A549 (cell line): ENCODE measurements at regions not wholly inside any gene's neighbourhood (a gene's known extent, or its start where the extent isn't known, plus 50 kb on each side); places are given as distances from the start of the nearest gene placed in this dataset.

ENCODE experiments used
- ATAC-seq, 2 experiments: fragments of 200-7000 bp in 1 of 2; fragments of >200 bp in 1 of 2; cut with Nextera tagmentation in 1 of 2; cut with Tn5 transposase in 1 of 2; 3 replicates each; pipeline versions ENCODE4 v1.8.0 to v1.9.1; 2018 to 2020; ENCODE audit warnings: mild to moderate bottlenecking in 1 of 2, moderate library complexity in 1 of 2
- CTCF ChIA-PET: fragments of 300-600 bp; sonication (Branson Sonifier 250); formaldehyde crosslinking; extraction: SDS; loops from one replicate; lab custom pipeline; 2021; ENCODE audit warnings: antibody characterized with exemption, inconsistent platforms; lab: Yijun Ruan, JAX
- POLR2A ChIA-PET: fragments of 350-600 bp; formaldehyde crosslinking; extraction: SDS; loops from one replicate; lab custom pipeline; 2021; ENCODE audit warnings: antibody characterized with exemption, inconsistent platforms; lab: Yijun Ruan, JAX
- DNase-seq, 2 experiments: peaks; one replicate each; pipeline versions ENCODE4 v3.0.0 to v3.0.0-alpha.2; 2011 to 2016; ENCODE audit warnings: low read depth in 1 of 2, low spot score in 1 of 2
- FAIRE-seq: peaks from 2 replicates; lab custom pipeline; 2011; peaks lifted over from hg19 to GRCh38; lab: Jason Lieb, UNC
- H3K27ac ChIP-seq, 2 experiments: fragments of >200 bp; sonication (Bioruptor Twin); formaldehyde crosslinking; 3 replicates each; pipeline ENCODE4 v1.5.1; 2016 to 2017
- H3K4me1 ChIP-seq: fragments of >200 bp; sonication (Bioruptor Twin); formaldehyde crosslinking; 3 replicates; pipeline ENCODE4 v1.6.1; 2016
- H3K4me2 ChIP-seq: fragments of >200 bp; sonication (Bioruptor Twin); formaldehyde crosslinking; 3 replicates; pipeline ENCODE4 v1.6.1; 2016
- H3K4me3 ChIP-seq: fragments of >200 bp; sonication (Bioruptor Twin); formaldehyde crosslinking; 3 replicates; pipeline ENCODE4 v1.5.1; 2016
- H3K9me3 ChIP-seq: fragments of >200 bp; sonication (Bioruptor Twin); formaldehyde crosslinking; 3 replicates; pipeline ENCODE4 v1.6.1; 2016
- E2F6 ChIP-seq: IDR thresholded peaks from 2 replicates; pipeline ENCODE4 v1.6.1; 2012; ENCODE audit warnings: low read depth, borderline replicate concordance
- EHF ChIP-seq: fragments of 250-450 bp; sonication (Bioruptor Pico); IDR thresholded peaks from 2 replicates; pipeline ENCODE4 v1.5.0; 2020; ENCODE audit warnings: mild to moderate bottlenecking
- EHMT2 ChIP-seq: fragments of 200-600 bp; sonication (generic); IDR thresholded peaks from 2 replicates; pipeline ENCODE4 v1.6.1; 2016; ENCODE audit warnings: antibody characterized with exemption, low read depth, mild to moderate bottlenecking, moderate library complexity
- ESRRA ChIP-seq: fragments of 150-350 bp; IDR thresholded peaks from 2 replicates; pipeline ENCODE4 v1.6.1; 2014; ENCODE audit warnings: mild to moderate bottlenecking, low read length, borderline replicate concordance
- GATA3 ChIP-seq: IDR thresholded peaks from 2 replicates; pipeline ENCODE4 v1.6.1; 2012; ENCODE audit warnings: borderline replicate concordance
- HMGXB4 ChIP-seq: fragments of 250-450 bp; sonication (Bioruptor Pico); IDR thresholded peaks from 2 replicates; pipeline ENCODE4 v1.5.0; 2021; ENCODE audit warnings: mild to moderate bottlenecking, moderate library complexity, borderline replicate concordance
- HOXA7 ChIP-seq: fragments of 250-450 bp; sonication (Bioruptor Pico); IDR thresholded peaks from 2 replicates; pipeline ENCODE4 v1.5.0; 2020; ENCODE audit warnings: mild to moderate bottlenecking, moderate library complexity
- JUNB ChIP-seq: fragments of >200 bp; sonication (Bioruptor Twin); formaldehyde crosslinking; IDR thresholded peaks from 2 replicates; pipeline ENCODE4 v1.6.1; 2016
- KDM1A ChIP-seq: fragments of 200-600 bp; sonication (generic); IDR thresholded peaks from 2 replicates; pipeline ENCODE4 v1.6.1; 2016; ENCODE audit warnings: low read depth, mild to moderate bottlenecking
- KDM5A ChIP-seq: fragments of 200-600 bp; sonication (generic); IDR thresholded peaks from 2 replicates; pipeline ENCODE4 v1.6.1; 2016; ENCODE audit warnings: antibody characterized with exemption, mild to moderate bottlenecking
- MYC ChIP-seq: IDR thresholded peaks from 2 replicates; pipeline ENCODE4 v1.6.1; 2012; ENCODE audit warnings: mild to moderate bottlenecking, inconsistent platforms, low read length, improper control_type of control experiment, borderline replicate concordance
- NR3C1 ChIP-seq: fragments of >200 bp; sonication (Bioruptor Twin); formaldehyde crosslinking; IDR thresholded peaks from 3 replicates; pipeline ENCODE4 v1.6.1; 2017
- RAD21 ChIP-seq, 2 experiments: fragments of >200 bp in 1 of 2; sonication (Bioruptor Twin) in 1 of 2; formaldehyde crosslinking in 1 of 2; IDR thresholded peaks in 1 of 2; conservative IDR thresholded peaks in 1 of 2; 2 replicates in 1 of 2; 3 replicates in 1 of 2; pipeline ENCODE4 v1.6.1; 2012 to 2018; ENCODE audit warnings: inconsistent platforms in 1 of 2
- REST ChIP-seq: fragments of 200-600 bp; sonication (generic); IDR thresholded peaks from 2 replicates; pipeline ENCODE4 v1.6.1; 2016; ENCODE audit warnings: antibody characterized with exemption, mild to moderate bottlenecking, moderate library complexity
- RFX5 ChIP-seq: fragments of 450-650 bp; IDR thresholded peaks from 2 replicates; pipeline ENCODE4 v1.7.1; 2014; ENCODE audit warnings: antibody characterized with exemption, mild to moderate bottlenecking, moderate library complexity
- SMC3 ChIP-seq: fragments of >200 bp; sonication (Bioruptor Twin); formaldehyde crosslinking; IDR thresholded peaks from 3 replicates; pipeline ENCODE4 v1.6.1; 2018; ENCODE audit warnings: inconsistent platforms
- WGBS: methylation state at CpG from one replicate; pipeline ENCODE4 v1.1.6; 2017; ENCODE audit errors: missing lambda C conversion rate; 5-methylcytosine and 5-hydroxymethylcytosine counted together

- no peak for TF ChIP-seq REST
Measured at GRCh38 chr22:45102896-45103420, 60.8 kb upstream of the NUP50 start (continued).

GRCh38 chr22:45103756-45104155 lies 60.0 kb upstream of the NUP50 start:
- FAIRE-seq, result no peak
- no peak overlapping the region for H3K4me2 ChIP-seq
- ChIA-PET POLR2A (no interaction called here), CTCF (interaction anchor here (0.6 to 0.9 kb wide), 3 partner anchors 55 to 159 kb away, joined by 3 read pairs; no protein-coding TSS in a partner anchor)
- H3K27ac ChIP-seq, result no peak overlapping the region
- no peak for ATAC-seq
- H3K9me3 ChIP-seq, result no peaks in the 10 kb centered on the region
- 75% methylated on average over 10 of the region's 10 CpGs for WGBS
- peaks cover 2% of the 10 kb centered on the region; the same call in 1 of the 3 replicates for H3K4me1 ChIP-seq
- TF ChIP-seq SMC3, result no peak
- no peak for TF ChIP-seq HMGXB4 (CRISPR knock-in tag)
- no peak for TF ChIP-seq GATA3
- TF ChIP-seq ESRRA, result no peak
- no peak for TF ChIP-seq HOXA7
- TF ChIP-seq KDM1A, result no peak
- no peak for TF ChIP-seq EHF (CRISPR knock-in tag)
- no peak for TF ChIP-seq NR3C1
- TF ChIP-seq RFX5, result no peak
- no peak for TF ChIP-seq E2F6
- TF ChIP-seq, all 56 proteins: peak for 0
- no peak overlapping the region for H3K4me3 ChIP-seq
- DNase-seq, result no peak

GRCh38 chr22:45104313-45104712 lies 59.4 kb upstream of the NUP50 start:
- FAIRE-seq, result no peak
- TF ChIP-seq JUNB (no peak), HMGXB4 (CRISPR knock-in tag) (no peak), RAD21 (conservative IDR thresholded peaks at IDR 0.05 in 1 of 2, IDR thresholded peaks at IDR 0.05 in 1 of 2) (no peak), MYC (no peak), RFX5 (no peak), KDM5A (no peak), EHMT2 (no peak)
- 98% methylated on average over 8 of the region's 10 CpGs for WGBS
- H3K4me1 ChIP-seq, result peaks cover 2% of the 10 kb centered on the region; the same call in 1 of the 3 replicates
- H3K4me3 ChIP-seq, result no peak overlapping the region
- no peak overlapping the region for H3K27ac ChIP-seq
- CTCF ChIA-PET, result no interaction called here
- H3K4me2 ChIP-seq, result no peak overlapping the region
- no peak for ATAC-seq
- H3K9me3 ChIP-seq, result no peaks in the 10 kb centered on the region
- POLR2A ChIA-PET, result no interaction called here
- DNase-seq, result no peak
